Naive thymus-derived CD4-positive, alpha-beta T cell (primary cell): ENCODE measurements at regions not wholly inside any gene's neighbourhood (a gene's known extent, or its start where the extent isn't known, plus 50 kb on each side); places are given as distances from the start of the nearest gene placed in this dataset.

Source experiments
- ATAC-seq: fragments of 150-1000 bp; cut with Tn5 transposase; 2 replicates; pipeline ENCODE4 v1.10.0; 2021; ENCODE audit warnings: mild to moderate bottlenecking, moderate library complexity
- CTCF ChIA-PET: fragments of 350-600 bp; sonication (Branson Sonifier 250); formaldehyde crosslinking; loops from one replicate; lab custom pipeline; 2021; ENCODE audit warnings: antibody characterized with exemption; lab: Charles Lee
- POLR2A ChIA-PET: fragments of 350-600 bp; sonication (Branson Sonifier 250); formaldehyde crosslinking; loops from one replicate; lab custom pipeline; 2021; ENCODE audit warnings: antibody characterized with exemption, inconsistent platforms; lab: Charles Lee
- DNase-seq, 9 donors: peaks; one replicate each; pipeline versions ENCODE4 v3.0.0 to v3.0.0-alpha.2; 2020 to 2022; ENCODE audit warnings: mixed read lengths in 1 of 9
- H3K27ac ChIP-seq: one replicate; pipeline ENCODE4 v1.7.0; 2013; ENCODE audit warnings: mild to moderate bottlenecking, low read depth, low read length, moderate library complexity
- H3K27me3 ChIP-seq, 2 donors: one replicate each; pipeline ENCODE4 v1.7.0; 2013; ENCODE audit warnings: low read length in 2 of 2, mild to moderate bottlenecking in 2 of 2, moderate library complexity in 2 of 2; ENCODE audit not compliant: control insufficient read depth in 2 of 2, insufficient read depth in 2 of 2
- H3K36me3 ChIP-seq, 3 experiments: 1 replicate in 2 of 3; 2 replicates in 1 of 3; pipeline ENCODE4 v1.7.0; 2013; ENCODE audit warnings: low read length in 3 of 3, mild to moderate bottlenecking in 3 of 3, moderate library complexity in 1 of 3; ENCODE audit not compliant: insufficient read depth in 3 of 3, control insufficient read depth in 2 of 3
- H3K4me1 ChIP-seq, 2 donors: one replicate each; pipeline ENCODE4 v1.7.0; 2013; ENCODE audit warnings: low read length in 2 of 2, mild to moderate bottlenecking in 2 of 2, moderate library complexity in 1 of 2; ENCODE audit not compliant: control insufficient read depth in 2 of 2, insufficient read depth in 2 of 2
- H3K4me3 ChIP-seq: 2 replicates; pipeline ENCODE4 v1.7.0; 2013; ENCODE audit warnings: mild to moderate bottlenecking, low read length
- H3K9me3 ChIP-seq, 3 experiments: 1 replicate in 2 of 3; 2 replicates in 1 of 3; pipeline ENCODE4 v1.7.0; 2013; ENCODE audit warnings: low read length in 3 of 3; ENCODE audit not compliant: control insufficient read depth in 2 of 3
- H3K27ac Mint-ChIP-seq, 9 donors: one replicate each; pipeline ENCODE4 v1.8.0; 2020 to 2022; ENCODE audit warnings: mixed read lengths in 9 of 9, mild to moderate bottlenecking in 8 of 9, moderate library complexity in 5 of 9, inconsistent platforms in 2 of 9
- H3K27me3 Mint-ChIP-seq, 5 donors: one replicate each; pipeline ENCODE4 v1.8.0; 2021 to 2022; ENCODE audit warnings: mixed read lengths in 5 of 5, mild to moderate bottlenecking in 1 of 5
- H3K36me3 Mint-ChIP-seq, 5 donors: one replicate each; pipeline ENCODE4 v1.8.0; 2020 to 2022; ENCODE audit warnings: mixed read lengths in 5 of 5, mild to moderate bottlenecking in 3 of 5, inconsistent platforms in 1 of 5
- H3K4me1 Mint-ChIP-seq, 7 donors: one replicate each; pipeline ENCODE4 v1.8.0; 2020 to 2022; ENCODE audit warnings: mixed read lengths in 7 of 7, mild to moderate bottlenecking in 3 of 7, inconsistent platforms in 1 of 7
- H3K4me3 Mint-ChIP-seq, 10 donors: one replicate each; pipeline ENCODE4 v1.8.0; 2020 to 2022; ENCODE audit warnings: mild to moderate bottlenecking in 10 of 10, mixed read lengths in 10 of 10, moderate library complexity in 6 of 10, inconsistent platforms in 2 of 10
- H3K9me3 Mint-ChIP-seq, 11 donors: one replicate each; pipeline ENCODE4 v1.8.0; 2020 to 2022; ENCODE audit warnings: mixed read lengths in 11 of 11, mild to moderate bottlenecking in 4 of 11, inconsistent platforms in 1 of 11, moderate library complexity in 1 of 11
- intact Hi-C, 2 donors: fragments of 100-400 bp; cut with micrococcal nuclease; formaldehyde crosslinking; loops; one replicate each; pipeline ENCODE4 v1.15.1; 2023

DNA sequence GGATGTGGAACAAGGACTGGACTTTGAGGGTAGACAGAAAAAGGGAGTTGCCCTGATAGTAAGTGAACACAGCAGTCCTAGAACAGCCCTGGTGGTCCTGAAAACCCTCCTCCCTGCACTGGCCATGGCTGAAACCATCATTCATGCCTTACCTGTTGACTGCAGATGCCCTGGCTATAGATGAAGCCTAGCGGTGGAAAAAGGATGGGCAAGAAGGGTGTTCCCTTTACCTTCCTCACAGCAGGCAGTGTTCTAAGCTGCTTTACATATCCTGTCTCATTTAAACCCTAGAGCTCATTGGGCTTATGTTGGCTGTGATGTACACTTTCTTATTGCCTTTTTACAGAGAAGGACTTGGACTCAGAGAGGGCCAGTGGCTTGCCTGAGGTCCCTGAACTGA is 133.6 kb downstream of the C11orf91 start:
- POLR2A ChIA-PET: no interaction called here
- CTCF ChIA-PET: no interaction called here
- no peak overlapping the region for H3K4me3 ChIP-seq
- no peaks in the 10 kb centered on the region for H3K9me3 ChIP-seq
- Mint-ChIP-seq H3K36me3 (no peaks in the 10 kb centered on the region), H3K4me3 (no peak overlapping the region), H3K27ac (no peak overlapping the region), H3K27me3 (peaks cover 0 to 32% (median 13%) of the 10 kb centered on the region in 5 donors), H3K4me1 (no peaks in the 10 kb centered on the region), H3K9me3 (peaks cover 0 to 6% (median 0%) of the 10 kb centered on the region in 11 donors)
- H3K27ac ChIP-seq: no peak overlapping the region
- no peaks in the 10 kb centered on the region for H3K27me3 ChIP-seq
- no peaks in the 10 kb centered on the region for H3K4me1 ChIP-seq
- no peak for ATAC-seq
- H3K36me3 ChIP-seq: no peaks in the 10 kb centered on the region
- intact Hi-C loops: no loop called here
- no peak for DNase-seq

DNA sequence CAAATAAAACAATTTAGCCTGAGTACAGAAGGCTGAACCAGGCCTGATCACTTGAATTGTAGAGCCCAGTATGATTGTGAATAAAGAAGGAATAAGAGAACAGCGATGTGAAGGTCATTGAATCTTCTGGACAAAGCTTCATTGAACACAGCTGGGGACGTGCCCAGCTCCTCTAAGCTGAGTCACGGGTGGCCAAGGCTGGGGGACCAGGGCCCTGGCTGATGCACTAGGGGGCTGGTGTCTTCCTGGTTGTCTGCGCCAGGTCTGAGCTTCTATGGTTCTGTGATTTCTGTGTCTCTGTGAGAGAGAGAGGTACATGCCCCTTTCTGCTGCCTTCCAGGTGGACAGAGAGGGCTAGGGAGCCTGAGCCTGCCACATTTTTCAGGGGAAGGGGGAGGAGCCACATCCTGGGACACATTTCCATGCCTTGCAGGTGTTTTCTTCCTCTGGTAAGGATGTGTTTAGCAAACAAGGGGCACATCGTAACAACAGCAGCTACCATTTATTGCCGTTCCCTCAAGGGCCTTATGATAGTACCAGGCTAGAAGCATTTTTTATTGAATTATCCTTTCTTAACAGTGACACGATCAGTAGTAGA is 135.7 kb downstream of the C11orf91 start:
- Mint-ChIP-seq H3K4me1 (no peaks in the 10 kb centered on the region), H3K27ac (no peak overlapping the region), H3K4me3 (no peak overlapping the region), H3K9me3 (no peaks in the 10 kb centered on the region), H3K27me3 (peaks cover 0 to 27% (median 10%) of the 10 kb centered on the region in 5 donors), H3K36me3 (no peaks in the 10 kb centered on the region)
- Histone ChIP-seq H3K4me3 (no peak overlapping the region), H3K9me3 (no peaks in the 10 kb centered on the region), H3K4me1 (no peaks in the 10 kb centered on the region), H3K27ac (no peak overlapping the region), H3K36me3 (no peaks in the 10 kb centered on the region), H3K27me3 (no peaks in the 10 kb centered on the region)
- DNase-seq (no peak), ATAC-seq (no peak)
- ChIA-PET CTCF (no interaction called here), POLR2A (no interaction called here)
- intact Hi-C loops: no loop called here

DNA sequence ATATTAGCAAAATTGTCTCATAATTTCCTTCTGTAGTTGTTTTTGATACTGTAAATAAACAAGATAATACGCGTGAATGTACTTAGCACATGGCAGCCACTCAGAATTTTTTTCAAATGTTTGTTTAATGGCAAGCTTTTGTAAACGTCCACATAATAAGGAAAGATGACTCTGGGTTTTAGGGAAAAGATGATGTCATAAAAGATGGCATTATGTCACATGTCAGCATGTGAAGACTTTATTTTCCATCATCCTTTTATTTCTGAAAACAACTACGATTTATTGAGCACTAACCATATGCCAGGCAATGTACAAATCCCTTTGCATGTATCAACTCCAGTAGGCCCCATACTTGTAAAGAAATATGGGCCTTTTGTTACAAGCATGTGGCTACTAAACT is 139.9 kb downstream of the C11orf91 start:
- Mint-ChIP-seq H3K4me1 (no peaks in the 10 kb centered on the region), H3K27me3 (peaks cover 0 to 20% (median 0%) of the 10 kb centered on the region in 5 donors), H3K9me3 (peaks cover 0 to 4% (median 0%) of the 10 kb centered on the region in 11 donors), H3K36me3 (no peaks in the 10 kb centered on the region), H3K27ac (no peak overlapping the region), H3K4me3 (no peak overlapping the region)
- Histone ChIP-seq H3K4me3 (no peak overlapping the region), H3K27ac (no peak overlapping the region), H3K36me3 (no peaks in the 10 kb centered on the region), H3K27me3 (no peaks in the 10 kb centered on the region), H3K9me3 (no peaks in the 10 kb centered on the region), H3K4me1 (no peaks in the 10 kb centered on the region)
- ChIA-PET POLR2A (no interaction called here), CTCF (no interaction called here)
- ATAC-seq (no peak), DNase-seq (no peak)
- intact Hi-C loops: no loop called here

DNA sequence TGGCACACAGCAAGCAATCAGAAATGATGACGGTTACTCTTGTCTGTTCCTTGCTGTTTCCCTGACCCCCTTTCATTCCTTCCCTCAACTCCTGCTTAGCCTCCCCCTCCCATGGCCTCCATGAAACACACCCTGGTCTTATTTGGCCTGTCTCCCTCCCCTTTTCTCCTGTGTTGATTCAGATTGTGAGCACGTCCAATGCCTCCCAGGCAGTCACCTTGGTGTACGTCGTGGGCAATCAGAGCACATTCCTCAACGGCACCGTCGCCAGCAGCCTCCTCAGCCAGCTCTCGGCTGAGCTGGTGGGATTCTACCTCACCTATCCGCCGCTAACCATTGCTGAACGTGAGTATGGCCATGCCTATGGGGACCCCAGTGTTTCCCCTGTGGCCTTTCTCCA is 141.1 kb downstream of the C11orf91 start:
- Mint-ChIP-seq H3K4me3 (no peak overlapping the region), H3K36me3 (no peaks in the 10 kb centered on the region), H3K9me3 (peaks cover 0 to 4% (median 0%) of the 10 kb centered on the region in 11 donors), H3K27me3 (peaks cover 0 to 21% (median 5%) of the 10 kb centered on the region in 5 donors), H3K27ac (no peak overlapping the region), H3K4me1 (no peaks in the 10 kb centered on the region)
- ChIA-PET POLR2A (no interaction called here), CTCF (no interaction called here)
- intact Hi-C loops: no loop called here
- Histone ChIP-seq H3K27me3 (no peaks in the 10 kb centered on the region), H3K36me3 (no peaks in the 10 kb centered on the region), H3K27ac (no peak overlapping the region), H3K9me3 (no peaks in the 10 kb centered on the region), H3K4me1 (no peaks in the 10 kb centered on the region), H3K4me3 (no peak overlapping the region)
- DNase-seq: no peak
- ATAC-seq: no peak

DNA sequence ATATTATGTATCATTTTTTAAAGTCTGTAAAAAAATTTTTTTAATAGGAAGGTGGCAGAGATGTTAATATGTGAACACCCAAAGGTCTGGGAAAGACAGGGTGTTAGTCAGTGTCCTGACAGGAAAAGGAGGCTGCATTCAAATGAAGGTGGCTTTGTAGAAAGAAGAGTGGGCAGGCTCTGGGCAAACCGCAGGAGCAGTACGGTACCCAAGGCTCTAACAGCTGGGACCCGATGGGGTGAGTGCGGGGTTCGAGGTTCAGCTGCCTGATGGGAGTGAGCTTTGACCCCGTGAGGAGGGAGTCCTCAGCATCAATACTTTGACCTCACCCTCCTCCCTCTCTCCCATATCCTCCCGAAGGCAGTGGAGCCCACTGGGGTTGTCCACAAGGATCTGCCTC is 142.5 kb downstream of the C11orf91 start:
- H3K9me3 Mint-ChIP-seq: peaks cover 0 to 4% (median 0%) of the 10 kb centered on the region in 11 donors
- H3K9me3 ChIP-seq: no peaks in the 10 kb centered on the region
- ATAC-seq (no peak), DNase-seq (no peak)
- ChIA-PET CTCF (no interaction called here), POLR2A (no interaction called here)
- no peak overlapping the region for H3K27ac Mint-ChIP-seq
- no peak overlapping the region for H3K4me3 ChIP-seq
- intact Hi-C loops: no loop called here
- no peak overlapping the region for H3K27ac ChIP-seq
- H3K4me1 ChIP-seq: no peaks in the 10 kb centered on the region
- peaks cover 0 to 20% (median 9%) of the 10 kb centered on the region in 5 donors for H3K27me3 Mint-ChIP-seq
- no peaks in the 10 kb centered on the region for H3K4me1 Mint-ChIP-seq
- no peaks in the 10 kb centered on the region for H3K36me3 Mint-ChIP-seq
- no peaks in the 10 kb centered on the region for H3K36me3 ChIP-seq
- H3K27me3 ChIP-seq: no peaks in the 10 kb centered on the region
- no peak overlapping the region for H3K4me3 Mint-ChIP-seq

DNA sequence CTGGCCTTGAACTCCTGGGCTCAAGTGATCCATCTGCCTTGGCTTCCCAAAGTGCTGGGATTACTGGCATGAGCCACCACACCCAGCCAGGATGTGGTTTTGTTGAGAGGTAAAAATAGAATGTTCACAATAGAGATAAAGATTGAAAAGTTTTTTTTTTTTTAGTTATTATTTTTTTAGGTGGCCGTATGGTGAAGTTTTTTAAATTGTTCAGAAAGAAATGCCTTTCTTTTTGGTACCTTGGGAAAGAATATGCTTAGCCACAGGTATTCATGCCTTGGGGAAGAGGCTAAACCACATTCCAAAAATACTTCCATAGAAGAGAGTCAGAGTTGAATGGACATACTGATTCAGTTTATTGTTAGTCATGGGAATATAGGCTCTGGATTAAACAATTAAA is 143.4 kb downstream of the C11orf91 start:
- Histone ChIP-seq H3K27ac (no peak overlapping the region), H3K4me3 (no peak overlapping the region), H3K4me1 (no peaks in the 10 kb centered on the region), H3K36me3 (no peaks in the 10 kb centered on the region), H3K9me3 (no peaks in the 10 kb centered on the region), H3K27me3 (no peaks in the 10 kb centered on the region)
- H3K4me1 Mint-ChIP-seq: no peaks in the 10 kb centered on the region
- peaks cover 0 to 26% (median 12%) of the 10 kb centered on the region in 5 donors for H3K27me3 Mint-ChIP-seq
- intact Hi-C loops: no loop called here
- POLR2A ChIA-PET: no interaction called here
- DNase-seq (no peak), ATAC-seq (no peak)
- CTCF ChIA-PET: no interaction called here
- no peaks in the 10 kb centered on the region for H3K36me3 Mint-ChIP-seq
- no peak overlapping the region for H3K27ac Mint-ChIP-seq
- peaks cover 0 to 4% (median 0%) of the 10 kb centered on the region in 11 donors for H3K9me3 Mint-ChIP-seq
- no peak overlapping the region for H3K4me3 Mint-ChIP-seq

DNA sequence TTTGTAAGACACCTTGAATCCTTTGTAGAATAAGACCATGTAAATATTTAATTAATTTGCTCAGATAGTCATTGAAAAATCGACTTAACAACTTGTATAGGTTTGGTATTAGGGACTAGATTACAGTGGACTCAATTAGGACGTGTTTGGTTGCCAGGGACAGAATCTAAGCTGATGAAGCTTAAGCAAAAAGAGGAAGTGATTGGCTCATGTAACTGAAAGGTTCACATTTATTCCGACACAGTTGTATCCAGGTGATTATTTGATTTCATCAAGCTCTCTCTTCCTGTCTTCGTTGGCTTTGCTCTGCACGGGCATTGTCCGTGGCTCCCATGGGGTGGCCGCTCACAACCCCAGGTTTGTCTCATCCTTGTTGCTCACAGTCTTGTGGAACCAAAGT is 146.4 kb downstream of the C11orf91 start:
- no peak for ATAC-seq
- no peaks in the 10 kb centered on the region for H3K36me3 ChIP-seq
- no peak overlapping the region for H3K27ac ChIP-seq
- H3K36me3 Mint-ChIP-seq: no peaks in the 10 kb centered on the region
- H3K27me3 Mint-ChIP-seq: peaks cover 0 to 41% (median 23%) of the 10 kb centered on the region in 5 donors
- no peak overlapping the region for H3K27ac Mint-ChIP-seq
- intact Hi-C loops: no loop called here
- no peak overlapping the region for H3K4me3 ChIP-seq
- POLR2A ChIA-PET: no interaction called here
- H3K4me3 Mint-ChIP-seq: no peak overlapping the region
- DNase-seq: no peak
- no peaks in the 10 kb centered on the region for H3K9me3 ChIP-seq
- H3K9me3 Mint-ChIP-seq: peaks cover 0 to 4% (median 0%) of the 10 kb centered on the region in 11 donors
- H3K4me1 Mint-ChIP-seq: no peaks in the 10 kb centered on the region
- CTCF ChIA-PET: no interaction called here
- no peaks in the 10 kb centered on the region for H3K4me1 ChIP-seq
- peaks cover 0 to 3% of the 10 kb centered on the region in 2 donors for H3K27me3 ChIP-seq
